ENCODE measurements at regions not wholly inside any gene's neighbourhood (a gene's known extent, or its start where the extent isn't known, plus 50 kb on each side); places are given as distances from the start of the nearest gene placed in this dataset.

- no peaks in the 10 kb centered on the region for H3K4me1 ChIP-seq
- H3K36me3 ChIP-seq: no peaks in the 10 kb centered on the region
- WGBS, 2 donors: 77% methylated on average over 3 of the region's 3 CpGs
- H3K27me3 ChIP-seq: no peaks in the 10 kb centered on the region
- no peak overlapping the region for H3K27ac ChIP-seq
- no peak for TF ChIP-seq CTCF (IDR thresholded peaks at IDR 0.05)
- TF ChIP-seq EP300 (IDR thresholded peaks at IDR 0.05): no peak
- TF ChIP-seq POLR2A (IDR thresholded peaks at IDR 0.05): no peak
- DNase-seq (ENCODE audit: low spot score in 2 of 2): no peak
- H3K9me3 ChIP-seq: no peaks in the 10 kb centered on the region
- H3K4me3 ChIP-seq: no peak overlapping the region
Measured at GRCh38 chr9:115353681-115354080, 235.7 kb upstream of the TNC start.

GRCh38 chr9:115357821-115358220, 239.9 kb upstream of the TNC start:
- WGBS, 2 donors: 40 to 57% methylated on average over 1 of the region's 1 CpG

GRCh38 chr9:115359017-115359780, 241.2 kb upstream of the TNC start:
- no peak for DNase-seq (ENCODE audit: low spot score in 2 of 2)
- H3K4me1 ChIP-seq: no peaks in the 10 kb centered on the region
- no peak for TF ChIP-seq CTCF (IDR thresholded peaks at IDR 0.05)
- no peak for TF ChIP-seq EP300 (IDR thresholded peaks at IDR 0.05)
- no peak overlapping the region for H3K27ac ChIP-seq
- no peak overlapping the region for H3K4me3 ChIP-seq
- no peaks in the 10 kb centered on the region for H3K27me3 ChIP-seq
- no peaks in the 10 kb centered on the region for H3K36me3 ChIP-seq
- H3K9me3 ChIP-seq: no peaks in the 10 kb centered on the region
- WGBS, 2 donors: 70 to 77% methylated on average over 5 of the region's 5 CpGs

More at GRCh38 chr9:115357821-115358220, 239.9 kb upstream of the TNC start:
- Histone ChIP-seq H3K27ac (no peak overlapping the region), H3K4me1 (no peaks in the 10 kb centered on the region), H3K9me3 (no peaks in the 10 kb centered on the region), H3K4me3 (no peak overlapping the region), H3K36me3 (no peaks in the 10 kb centered on the region), H3K27me3 (no peaks in the 10 kb centered on the region)
- no peak for TF ChIP-seq POLR2A (IDR thresholded peaks at IDR 0.05)
- DNase-seq (ENCODE audit: low spot score in 2 of 2): no peak

- no peak overlapping the region for H3K27ac ChIP-seq
- no peak for DNase-seq (ENCODE audit: low spot score in 2 of 2)
- H3K27me3 ChIP-seq: no peaks in the 10 kb centered on the region
- H3K9me3 ChIP-seq: no peaks in the 10 kb centered on the region
- H3K4me1 ChIP-seq: no peaks in the 10 kb centered on the region
- H3K36me3 ChIP-seq: no peaks in the 10 kb centered on the region
- 94 to 95% methylated on average over 5 of the region's 5 CpGs for WGBS, 2 donors
- TF ChIP-seq EP300 (IDR thresholded peaks at IDR 0.05) (no peak), CTCF (IDR thresholded peaks at IDR 0.05) (no peak), POLR2A (IDR thresholded peaks at IDR 0.05) (no peak)
- no peak overlapping the region for H3K4me3 ChIP-seq
Measured at GRCh38 chr9:115360122-115360521, 242.2 kb upstream of the TNC start.

- no peak for DNase-seq (ENCODE audit: low spot score in 2 of 2)
- Histone ChIP-seq H3K4me3 (no peak overlapping the region), H3K4me1 (no peaks in the 10 kb centered on the region), H3K27ac (no peak overlapping the region), H3K36me3 (no peaks in the 10 kb centered on the region), H3K9me3 (no peaks in the 10 kb centered on the region), H3K27me3 (no peaks in the 10 kb centered on the region)
- TF ChIP-seq POLR2A (IDR thresholded peaks at IDR 0.05) (no peak), CTCF (IDR thresholded peaks at IDR 0.05) (no peak), EP300 (IDR thresholded peaks at IDR 0.05) (no peak)
- 48 to 49% methylated on average over 2 of the region's 2 CpGs for WGBS, 2 donors
Measured at GRCh38 chr9:115362101-115362500, 244.1 kb upstream of the TNC start.

Data from tibial nerve (tissue), 4 donors.